Endothelial cell of umbilical vein (primary cell): ENCODE measurements at regions not wholly inside any gene's neighbourhood (a gene's known extent, or its start where the extent isn't known, plus 50 kb on each side); places are given as distances from the start of the nearest gene placed in this dataset.

Source experiments
- BruUV-seq: library from RNA; stranded (reverse); fragments of 400-500 nt; replicated peaks from 2 replicates; lab custom pipeline; 2021; lab: Mats Ljungman, UMichigan
- CTCF ChIA-PET: fragments of 300-600, 350-600 bp; sonication (Branson Sonifier 250); formaldehyde crosslinking; loops from one replicate; lab custom pipeline; 2021; ENCODE audit warnings: antibody characterized with exemption, inconsistent platforms; lab: Charles Lee
- POLR2A ChIA-PET: fragments of 300-600, 350-600 bp; sonication (Branson Sonifier 250); formaldehyde crosslinking; loops from one replicate; lab custom pipeline; 2021; ENCODE audit warnings: antibody characterized with exemption, inconsistent platforms; lab: Charles Lee
- DNase-seq: peaks from one replicate; pipeline ENCODE4 v3.0.0-alpha.2; 2011; ENCODE audit warnings: low read depth, low spot score
- FAIRE-seq: peaks from 2 replicates; lab custom pipeline; 2011; peaks lifted over from hg19 to GRCh38; lab: Jason Lieb, UNC
- H2AFZ ChIP-seq: 2 replicates; pipeline ENCODE4 v1.6.0; 2012; ENCODE audit warnings: low read depth, low read length, control low read depth, inconsistent platforms
- H3K27ac ChIP-seq: 2 replicates; pipeline ENCODE4 v1.5.1; 2011; ENCODE audit warnings: low read depth, mild to moderate bottlenecking, control low read depth, low read length, moderate library complexity; ENCODE audit not compliant: insufficient read depth
- H3K27me3 ChIP-seq, 2 experiments: 2 replicates each; pipeline versions ENCODE4 v1.6.0 to v1.6.1; 2011; ENCODE audit warnings: low read length in 2 of 2, mixed read lengths in 1 of 2; ENCODE audit not compliant: control insufficient read depth in 2 of 2, insufficient read depth in 2 of 2
- H3K36me3 ChIP-seq, 2 experiments: 2 replicates in 1 of 2; 3 replicates in 1 of 2; pipeline ENCODE4 v1.5.1; 2011; ENCODE audit warnings: low read length in 2 of 2, mild to moderate bottlenecking in 1 of 2, moderate library complexity in 1 of 2; ENCODE audit not compliant: control insufficient read depth in 2 of 2, insufficient read depth in 2 of 2; ENCODE audit errors: extremely low read depth in 1 of 2
- H3K4me1 ChIP-seq: 3 replicates; pipeline ENCODE4 v1.5.1; 2011; ENCODE audit warnings: mild to moderate bottlenecking, low read length; ENCODE audit not compliant: control insufficient read depth, insufficient read depth; ENCODE audit errors: extremely low read depth
- H3K4me2 ChIP-seq: 2 replicates; pipeline ENCODE4 v1.6.1; 2011; ENCODE audit warnings: low read length, control low read depth, mixed read lengths; ENCODE audit not compliant: insufficient read depth
- H3K4me3 ChIP-seq, 3 experiments: fragments of 200-600 bp in 1 of 3; sonication (generic), shearing (Covaris generic) in 1 of 3; replicated peaks in 1 of 3; 2 replicates each; pipeline ENCODE4 v1.5.1; 2011 to 2016; ENCODE audit warnings: control low read depth in 3 of 3, low read length in 3 of 3, mild to moderate bottlenecking in 2 of 3, inconsistent platforms in 1 of 3, low read depth in 1 of 3, moderate library complexity in 1 of 3; ENCODE audit not compliant: insufficient read depth in 1 of 3
- H3K79me2 ChIP-seq: 2 replicates; pipeline ENCODE4 v1.6.0; 2012; ENCODE audit warnings: low read length, inconsistent platforms; ENCODE audit not compliant: control insufficient read depth, insufficient read depth
- H3K9ac ChIP-seq: replicated peaks from 2 replicates; pipeline ENCODE3; 2011; ENCODE audit warnings: low read length, control low read depth; ENCODE audit not compliant: insufficient read depth; ENCODE audit errors: extremely low read depth
- H3K9me1 ChIP-seq: replicated peaks from 3 replicates; pipeline ENCODE4 v1.6.0; 2011; ENCODE audit warnings: mild to moderate bottlenecking, low read length; ENCODE audit not compliant: control insufficient read depth, insufficient read depth; ENCODE audit errors: extremely low read depth
- H3K9me3 ChIP-seq: replicated peaks from 2 replicates; pipeline ENCODE4 v1.5.1; 2012; ENCODE audit warnings: low read length, inconsistent platforms; ENCODE audit not compliant: control insufficient read depth, insufficient read depth
- H4K20me1 ChIP-seq: replicated peaks from 2 replicates; pipeline ENCODE3; 2011; ENCODE audit warnings: mild to moderate bottlenecking, low read length; ENCODE audit not compliant: control insufficient read depth, insufficient read depth; ENCODE audit errors: extremely low read depth
- EZH2 ChIP-seq: IDR thresholded peaks from 2 replicates; pipeline ENCODE4 v1.6.1; 2012; ENCODE audit warnings: borderline replicate concordance, low read depth, mild to moderate bottlenecking, moderate library complexity, low read length, inconsistent platforms; ENCODE audit not compliant: severe bottlenecking
- FOS ChIP-seq: IDR thresholded peaks from 2 replicates; pipeline ENCODE4 v1.6.1; 2011; ENCODE audit warnings: mild to moderate bottlenecking, low read length, moderate library complexity, borderline replicate concordance; ENCODE audit not compliant: insufficient read depth
- GATA2 ChIP-seq: IDR thresholded peaks from 2 replicates; pipeline ENCODE4 v1.7.0; 2011; ENCODE audit warnings: low read depth, mild to moderate bottlenecking, moderate library complexity, mixed read lengths, low read length; ENCODE audit not compliant: insufficient read length, insufficient read depth
- JUN ChIP-seq: IDR thresholded peaks from 2 replicates; pipeline ENCODE4 v1.6.1; 2011; ENCODE audit warnings: borderline replicate concordance, low read depth; ENCODE audit not compliant: insufficient read length, insufficient read depth
- MYC ChIP-seq: IDR thresholded peaks from one replicate; pipeline ENCODE4 v1.6.1; 2011; ENCODE audit warnings: mild to moderate bottlenecking, low read depth, low read length
- POLR2A ChIP-seq: IDR thresholded peaks from 2 replicates; pipeline ENCODE4 v1.6.1; 2012; ENCODE audit warnings: low read depth, mild to moderate bottlenecking, control low read depth, low read length
- POLR2AphosphoS5 ChIP-seq: IDR thresholded peaks from 2 replicates; pipeline ENCODE4 v1.6.1; 2012; ENCODE audit warnings: low read depth, mild to moderate bottlenecking, control low read depth, low read length, moderate library complexity; ENCODE audit not compliant: insufficient read depth
- dilution Hi-C: fragments of 300-500 bp; cut with MboI; formaldehyde crosslinking; loops from one replicate; pipeline ENCODE4 v1.15.0; 2019; ENCODE audit warnings: low sequenced_read_pairs; ENCODE audit not compliant: extremely low pct_ligation_motif_present
- intact Hi-C: fragments of 100-400 bp; cut with micrococcal nuclease; formaldehyde crosslinking; loops from one replicate; pipeline ENCODE4 v1.10.0; 2022
- TF ChIP-seq, protein P1 (sequence below): IDR thresholded peaks from 2 replicates; pipeline ENCODE4 v1.6.1; 2011; ENCODE audit not compliant: insufficient read depth, insufficient read length
- TF ChIP-seq, protein P2 (sequence below), 2 donors: IDR thresholded peaks; 1 replicate in 1 of 2; 2 replicates in 1 of 2; pipeline ENCODE4 v1.5.1; 2011; ENCODE audit warnings: low read length in 2 of 2, mild to moderate bottlenecking in 2 of 2, moderate library complexity in 2 of 2, control low read depth in 1 of 2, inconsistent platforms in 1 of 2, low read depth in 1 of 2; ENCODE audit not compliant: insufficient read depth in 1 of 2; ENCODE audit errors: extremely low read depth in 1 of 2

DNA sequence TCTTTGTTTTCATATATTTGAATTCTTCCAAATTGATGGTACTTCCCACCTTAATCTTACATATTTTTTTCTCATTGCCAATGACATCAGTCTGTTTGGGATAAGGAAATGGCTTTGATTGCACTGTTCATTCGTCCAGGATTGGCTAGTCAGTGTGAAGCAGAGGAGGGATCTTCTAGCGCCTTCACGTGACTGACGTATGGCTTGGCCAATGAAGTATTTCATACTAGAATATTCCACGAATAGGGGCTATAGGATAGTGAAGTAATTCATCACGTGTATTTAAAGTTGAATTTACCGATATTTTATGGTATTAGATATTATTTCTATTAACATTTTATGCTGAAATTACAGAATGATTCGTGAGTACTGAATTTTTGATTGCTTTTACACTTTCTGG lies 178.7 kb upstream of the ZFHX3 start:
- Histone ChIP-seq H3K36me3 (no peaks in the 10 kb centered on the region), H3K79me2 (no peaks in the 10 kb centered on the region), H3K9me1 (no peaks in the 10 kb centered on the region), H3K4me1 (no peaks in the 10 kb centered on the region), H4K20me1 (no peaks in the 10 kb centered on the region), H3K27me3 (peaks cover 2% of the 10 kb centered on the region in 2 experiments), H3K9ac (no peak overlapping the region), H3K27ac (no peak overlapping the region), H3K4me2 (no peak overlapping the region), H2AFZ (no peak overlapping the region), H3K9me3 (no peaks in the 10 kb centered on the region), H3K4me3 (no peak overlapping the region)
- POLR2A ChIA-PET: no interaction called here
- BruUV-seq: no TSS peak
- FAIRE-seq: no peak
- dilution Hi-C loops (no loop called here), intact Hi-C loops (no loop called here)
- CTCF ChIA-PET: no interaction called here
- TF ChIP-seq JUN (no peak), MYC (no peak), FOS (no peak), POLR2A (no peak), GATA2 (no peak), POLR2AphosphoS5 (no peak), EZH2 (no peak)
- TF ChIP-seq, protein P1, sequence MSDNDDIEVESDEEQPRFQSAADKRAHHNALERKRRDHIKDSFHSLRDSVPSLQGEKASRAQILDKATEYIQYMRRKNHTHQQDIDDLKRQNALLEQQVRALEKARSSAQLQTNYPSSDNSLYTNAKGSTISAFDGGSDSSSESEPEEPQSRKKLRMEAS: no peak
- TF ChIP-seq, protein P2, sequence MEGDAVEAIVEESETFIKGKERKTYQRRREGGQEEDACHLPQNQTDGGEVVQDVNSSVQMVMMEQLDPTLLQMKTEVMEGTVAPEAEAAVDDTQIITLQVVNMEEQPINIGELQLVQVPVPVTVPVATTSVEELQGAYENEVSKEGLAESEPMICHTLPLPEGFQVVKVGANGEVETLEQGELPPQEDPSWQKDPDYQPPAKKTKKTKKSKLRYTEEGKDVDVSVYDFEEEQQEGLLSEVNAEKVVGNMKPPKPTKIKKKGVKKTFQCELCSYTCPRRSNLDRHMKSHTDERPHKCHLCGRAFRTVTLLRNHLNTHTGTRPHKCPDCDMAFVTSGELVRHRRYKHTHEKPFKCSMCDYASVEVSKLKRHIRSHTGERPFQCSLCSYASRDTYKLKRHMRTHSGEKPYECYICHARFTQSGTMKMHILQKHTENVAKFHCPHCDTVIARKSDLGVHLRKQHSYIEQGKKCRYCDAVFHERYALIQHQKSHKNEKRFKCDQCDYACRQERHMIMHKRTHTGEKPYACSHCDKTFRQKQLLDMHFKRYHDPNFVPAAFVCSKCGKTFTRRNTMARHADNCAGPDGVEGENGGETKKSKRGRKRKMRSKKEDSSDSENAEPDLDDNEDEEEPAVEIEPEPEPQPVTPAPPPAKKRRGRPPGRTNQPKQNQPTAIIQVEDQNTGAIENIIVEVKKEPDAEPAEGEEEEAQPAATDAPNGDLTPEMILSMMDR (IDR thresholded peaks at IDR 0.05; ENCODE audit: extremely low read depth in 1 of 2, insufficient read depth in 1 of 2, low read depth in 1 of 2, low read length in 2 of 2): no peak
- no peak for DNase-seq
